ENCODE measurements at regions not wholly inside any gene's neighbourhood (a gene's known extent, or its start where the extent isn't known, plus 50 kb on each side); places are given as distances from the start of the nearest gene placed in this dataset.

DNA sequence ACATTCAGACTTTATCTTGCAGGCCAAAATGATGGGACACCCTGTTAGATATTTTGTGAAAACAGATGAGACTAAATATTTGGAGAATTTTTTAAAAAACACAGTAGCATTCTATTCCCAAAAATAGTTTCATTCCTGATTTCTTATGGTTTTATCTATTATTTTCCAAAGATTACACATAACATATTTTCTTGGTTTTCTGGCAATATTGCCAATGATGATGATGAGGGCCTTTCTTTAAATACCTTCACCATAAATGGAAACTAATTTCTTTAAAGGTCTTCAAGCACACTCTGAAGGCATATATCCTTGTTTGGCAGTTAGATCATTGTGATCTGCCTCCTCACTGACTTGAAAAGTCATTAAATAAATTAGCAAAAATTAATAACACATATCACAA, 522.3 kb upstream of the LUZP2 start:
- no peak for TF ChIP-seq CTCF (IDR thresholded peaks at IDR 0.05)
- TF ChIP-seq POLR2AphosphoS5 (IDR thresholded peaks at IDR 0.05; ENCODE audit: insufficient read depth in 1 of 2, low read depth in 1 of 2): no peak
